ENCODE measurements at regions not wholly inside any gene's neighbourhood (a gene's known extent, or its start where the extent isn't known, plus 50 kb on each side); places are given as distances from the start of the nearest gene placed in this dataset.

- TF ChIP-seq ZNF512 (CRISPR knock-in tag; IDR thresholded peaks at IDR 0.05; ENCODE audit: borderline replicate concordance) (no peak), ERG (CRISPR knock-in tag; IDR thresholded peaks at IDR 0.05) (no peak), OVOL2 (CRISPR knock-in tag; IDR thresholded peaks at IDR 0.05; ENCODE audit: borderline replicate concordance) (no peak), USF2 (CRISPR knock-in tag; IDR thresholded peaks at IDR 0.05) (no peak), ZNF423 (CRISPR knock-in tag; IDR thresholded peaks at IDR 0.05) (no peak)
Observed at GRCh38 chr1:181905944-181906597, 155.4 kb downstream of the ZNF648 start (continued).

GRCh38 chr1:181898773-181899172 lies 162.7 kb downstream of the ZNF648 start:
- TF ChIP-seq RORB (CRISPR knock-in tag; IDR thresholded peaks at IDR 0.05): no peak
- no peak for TF ChIP-seq ATF6 (CRISPR knock-in tag; IDR thresholded peaks at IDR 0.05)
- TF ChIP-seq NFYB (CRISPR knock-in tag; conservative IDR thresholded peaks at IDR 0.05; ENCODE audit: low read depth): no peak
- no peak for TF ChIP-seq MAX (CRISPR knock-in tag; IDR thresholded peaks at IDR 0.05)
- no peak for TF ChIP-seq ZNF671 (CRISPR knock-in tag; IDR thresholded peaks at IDR 0.05)
- TF ChIP-seq NR1H2 (CRISPR knock-in tag; IDR thresholded peaks at IDR 0.05): no peak
- no peak for TF ChIP-seq IRF1 (CRISPR knock-in tag; IDR thresholded peaks at IDR 0.05)
- TF ChIP-seq CREM (CRISPR knock-in tag; IDR thresholded peaks at IDR 0.05): no peak
- TF ChIP-seq ZNF425 (CRISPR knock-in tag; conservative IDR thresholded peaks at IDR 0.05): no peak
- no peak for TF ChIP-seq ATF3 (CRISPR knock-in tag; conservative IDR thresholded peaks at IDR 0.05)
- TF ChIP-seq SOX15 (CRISPR knock-in tag; IDR thresholded peaks at IDR 0.05): no peak
- no peak for TF ChIP-seq CDX4 (CRISPR knock-in tag; IDR thresholded peaks at IDR 0.05; ENCODE audit: borderline replicate concordance)
- no peak for TF ChIP-seq GTF2I (CRISPR knock-in tag; conservative IDR thresholded peaks at IDR 0.05)
- no peak for TF ChIP-seq FOXK1 (CRISPR knock-in tag; IDR thresholded peaks at IDR 0.05)
- TF ChIP-seq ELF4 (CRISPR knock-in tag; IDR thresholded peaks at IDR 0.05; ENCODE audit: low read depth): no peak
- TF ChIP-seq ZMAT4 (CRISPR knock-in tag; IDR thresholded peaks at IDR 0.05): no peak
- no peak for TF ChIP-seq KAT7 (CRISPR knock-in tag; IDR thresholded peaks at IDR 0.05; ENCODE audit: borderline replicate concordance)
- TF ChIP-seq NFATC4 (CRISPR knock-in tag; IDR thresholded peaks at IDR 0.05): no peak
- CTCF ChIA-PET: interaction anchor here (1.3 kb wide), 1 partner anchor 38 kb away, joined by 4 read pairs; no protein-coding TSS in a partner anchor
- peaks cover 2% of the 10 kb centered on the region; the same call in 1 of the 2 replicates for H3K27me3 Mint-ChIP-seq (ENCODE audit: low read depth)
- H3K36me3 Mint-ChIP-seq: no peaks in the 10 kb centered on the region
- ATAC-seq (no peak), DNase-seq (ENCODE audit: low spot score) (no peak)
- POLR2A ChIA-PET: no interaction called here
- no peak overlapping the region for H3K4me3 Mint-ChIP-seq
- H3K9me3 Mint-ChIP-seq: peaks cover 4% of the 10 kb centered on the region; the same call in 1 of the 2 replicates
- H3K4me1 Mint-ChIP-seq: no peaks in the 10 kb centered on the region
- H3K27ac Mint-ChIP-seq: no peak overlapping the region

Data from WTC11 (cell line).